DND-41 (cell line): ENCODE measurements at regions not wholly inside any gene's neighbourhood (a gene's known extent, or its start where the extent isn't known, plus 50 kb on each side); places are given as distances from the start of the nearest gene placed in this dataset.

Experiments
- ATAC-seq: fragments of 200-7000 bp; cut with Tn5 transposase; 3 replicates; pipeline ENCODE4 v1.9.1; 2021; ENCODE audit warnings: low read depth; ENCODE audit not compliant: insufficient read depth
- DNase-seq: peaks from one replicate; pipeline ENCODE4 v3.0.0-alpha.2; 2020
- H2AFZ ChIP-seq: 2 replicates; pipeline ENCODE4 v1.6.0; 2012; ENCODE audit warnings: low read depth, low read length
- H3K27ac ChIP-seq: 2 replicates; pipeline ENCODE4 v1.5.1; 2012; ENCODE audit warnings: low read length, inconsistent platforms
- H3K27me3 ChIP-seq: fragments of 200-600 bp; sonication (generic); 2 replicates; pipeline ENCODE4 v1.6.0; 2012; ENCODE audit warnings: low read length, mild to moderate bottlenecking, inconsistent platforms; ENCODE audit not compliant: insufficient read depth, poor library complexity
- H3K36me3 ChIP-seq: 2 replicates; pipeline ENCODE4 v1.5.1; 2012; ENCODE audit warnings: low read length, inconsistent platforms; ENCODE audit not compliant: insufficient read depth
- H3K4me1 ChIP-seq: 2 replicates; pipeline ENCODE4 v1.5.1; 2012; ENCODE audit warnings: mild to moderate bottlenecking, low read length; ENCODE audit not compliant: insufficient read depth
- H3K4me2 ChIP-seq: 2 replicates; pipeline ENCODE4 v1.6.0; 2012; ENCODE audit warnings: mild to moderate bottlenecking, moderate library complexity, low read length, inconsistent platforms; ENCODE audit not compliant: insufficient read depth
- H3K4me3 ChIP-seq, 2 experiments: fragments of 200-600 bp in 1 of 2; shearing (Covaris generic) in 1 of 2; 2 replicates each; pipeline ENCODE4 v1.5.1; 2012 to 2016; ENCODE audit warnings: inconsistent platforms in 2 of 2, low read length in 2 of 2, mild to moderate bottlenecking in 2 of 2, low read depth in 1 of 2, moderate library complexity in 1 of 2
- H3K79me2 ChIP-seq: 2 replicates; pipeline ENCODE4 v1.6.0; 2012; ENCODE audit warnings: low read length, inconsistent platforms; ENCODE audit not compliant: insufficient read depth
- H3K9ac ChIP-seq: 2 replicates; pipeline ENCODE4 v1.6.0; 2012; ENCODE audit warnings: low read depth, mild to moderate bottlenecking, inconsistent platforms, low read length, moderate library complexity
- H3K9me3 ChIP-seq: 2 replicates; pipeline ENCODE4 v1.5.1; 2012; ENCODE audit warnings: low read length, moderate library complexity, mild to moderate bottlenecking, inconsistent platforms; ENCODE audit not compliant: insufficient read depth, severe bottlenecking
- H4K20me1 ChIP-seq: 2 replicates; pipeline ENCODE4 v1.6.0; 2012; ENCODE audit warnings: low read length; ENCODE audit not compliant: insufficient read depth
- EZH2 ChIP-seq: IDR thresholded peaks from 3 replicates; pipeline ENCODE4 v1.6.1; 2012; ENCODE audit warnings: borderline replicate concordance, low read depth, mild to moderate bottlenecking, moderate library complexity, low read length, inconsistent platforms; ENCODE audit not compliant: severe bottlenecking
- TF ChIP-seq, protein P1 (sequence below): IDR thresholded peaks from 2 replicates; pipeline ENCODE4 v1.5.1; 2012; ENCODE audit warnings: borderline replicate concordance, low read length, moderate library complexity, mild to moderate bottlenecking; ENCODE audit not compliant: poor library complexity, severe bottlenecking; ENCODE audit errors: extremely low read depth

- H3K27ac ChIP-seq: no peak overlapping the region
- no peak for TF ChIP-seq EZH2
- TF ChIP-seq, protein P1, sequence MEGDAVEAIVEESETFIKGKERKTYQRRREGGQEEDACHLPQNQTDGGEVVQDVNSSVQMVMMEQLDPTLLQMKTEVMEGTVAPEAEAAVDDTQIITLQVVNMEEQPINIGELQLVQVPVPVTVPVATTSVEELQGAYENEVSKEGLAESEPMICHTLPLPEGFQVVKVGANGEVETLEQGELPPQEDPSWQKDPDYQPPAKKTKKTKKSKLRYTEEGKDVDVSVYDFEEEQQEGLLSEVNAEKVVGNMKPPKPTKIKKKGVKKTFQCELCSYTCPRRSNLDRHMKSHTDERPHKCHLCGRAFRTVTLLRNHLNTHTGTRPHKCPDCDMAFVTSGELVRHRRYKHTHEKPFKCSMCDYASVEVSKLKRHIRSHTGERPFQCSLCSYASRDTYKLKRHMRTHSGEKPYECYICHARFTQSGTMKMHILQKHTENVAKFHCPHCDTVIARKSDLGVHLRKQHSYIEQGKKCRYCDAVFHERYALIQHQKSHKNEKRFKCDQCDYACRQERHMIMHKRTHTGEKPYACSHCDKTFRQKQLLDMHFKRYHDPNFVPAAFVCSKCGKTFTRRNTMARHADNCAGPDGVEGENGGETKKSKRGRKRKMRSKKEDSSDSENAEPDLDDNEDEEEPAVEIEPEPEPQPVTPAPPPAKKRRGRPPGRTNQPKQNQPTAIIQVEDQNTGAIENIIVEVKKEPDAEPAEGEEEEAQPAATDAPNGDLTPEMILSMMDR: no peak
- H2AFZ ChIP-seq: no peak overlapping the region
- no peaks in the 10 kb centered on the region for H3K79me2 ChIP-seq
- no peak overlapping the region for H3K4me3 ChIP-seq
- no peak overlapping the region for H3K4me2 ChIP-seq
- H3K9ac ChIP-seq: no peak overlapping the region
- H4K20me1 ChIP-seq: no peaks in the 10 kb centered on the region
- H3K9me3 ChIP-seq: no peaks in the 10 kb centered on the region
- H3K4me1 ChIP-seq: peaks cover 9% of the 10 kb centered on the region
- no peaks in the 10 kb centered on the region for H3K36me3 ChIP-seq
- no peaks in the 10 kb centered on the region for H3K27me3 ChIP-seq
- ATAC-seq (peak; percentile 83), DNase-seq (peak; percentile 41)
Measured at GRCh38 chr1:89464008-89464407, 60.6 kb upstream of the LRRC8B start.

DNA sequence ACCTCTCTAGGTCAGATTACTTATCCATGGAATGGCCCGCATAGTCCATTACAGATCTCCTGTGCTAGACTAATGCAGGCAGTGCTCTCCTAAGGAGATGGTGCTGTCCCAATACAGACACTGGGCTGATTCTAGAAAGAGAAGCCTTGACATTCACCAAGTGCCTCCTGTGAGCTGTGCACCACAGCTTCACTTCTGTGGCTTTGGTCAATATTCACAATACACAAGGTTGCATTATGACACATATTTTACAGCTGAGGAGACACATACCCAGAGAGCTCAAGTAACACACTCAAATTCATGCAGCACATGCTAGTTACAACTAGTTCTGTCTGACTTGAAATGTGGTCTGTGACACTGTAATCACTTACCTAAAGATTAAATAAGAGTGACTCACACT lies 59.4 kb upstream of the LRRC8B start:
- no peaks in the 10 kb centered on the region for H3K79me2 ChIP-seq
- no peak for DNase-seq
- no peak overlapping the region for H3K4me2 ChIP-seq
- H3K4me1 ChIP-seq: peaks cover 9% of the 10 kb centered on the region
- H3K27me3 ChIP-seq: no peaks in the 10 kb centered on the region
- no peak overlapping the region for H3K4me3 ChIP-seq
- no peak overlapping the region for H3K27ac ChIP-seq
- no peaks in the 10 kb centered on the region for H3K36me3 ChIP-seq
- no peak overlapping the region for H2AFZ ChIP-seq
- H3K9me3 ChIP-seq: no peaks in the 10 kb centered on the region
- 0 out of 3 replicates have a peak, but pooled peaks have one; percentile 22 for ATAC-seq
- no peaks in the 10 kb centered on the region for H4K20me1 ChIP-seq
- no peak for TF ChIP-seq EZH2
- TF ChIP-seq, protein P1: no peak
- H3K9ac ChIP-seq: no peak overlapping the region

DNA sequence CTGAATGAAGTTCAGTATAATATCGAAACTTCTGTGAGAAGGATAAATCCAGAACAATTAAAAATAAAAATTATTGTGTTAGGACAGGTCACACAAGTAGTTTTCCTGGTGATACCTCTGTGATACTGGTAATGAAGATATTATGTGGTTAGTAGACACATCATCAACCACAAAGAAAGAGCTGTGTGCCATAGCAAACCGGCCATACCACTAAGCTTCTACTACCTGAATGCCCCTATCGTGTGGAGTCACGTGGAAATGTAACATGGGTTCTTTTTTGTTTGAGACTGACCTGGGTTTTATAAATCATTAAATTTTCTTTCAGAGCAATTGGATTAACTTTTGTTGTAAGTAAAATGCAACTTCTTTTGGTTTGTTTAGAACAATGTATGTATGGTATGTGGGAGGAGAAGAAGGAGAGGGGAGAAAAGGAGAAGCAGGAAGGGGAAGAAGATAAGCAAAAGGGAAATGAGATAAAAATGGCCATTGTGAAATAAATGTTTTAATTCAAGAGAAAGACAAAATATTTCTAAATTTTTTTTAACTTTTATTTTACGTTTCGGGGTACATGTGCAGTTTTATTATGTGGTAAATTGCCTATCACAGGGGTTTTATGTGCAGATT lies 58.2 kb upstream of the LRRC8B start:
- Histone ChIP-seq H4K20me1 (no peaks in the 10 kb centered on the region), H3K27ac (no peak overlapping the region), H3K79me2 (no peaks in the 10 kb centered on the region), H2AFZ (no peak overlapping the region), H3K4me3 (no peak overlapping the region), H3K4me2 (no peak overlapping the region), H3K4me1 (peaks cover 9% of the 10 kb centered on the region), H3K27me3 (no peaks in the 10 kb centered on the region), H3K36me3 (no peaks in the 10 kb centered on the region), H3K9me3 (no peaks in the 10 kb centered on the region), H3K9ac (no peak overlapping the region)
- DNase-seq (no peak), ATAC-seq (no peak)
- TF ChIP-seq, protein P1: no peak
- TF ChIP-seq EZH2: no peak

DNA sequence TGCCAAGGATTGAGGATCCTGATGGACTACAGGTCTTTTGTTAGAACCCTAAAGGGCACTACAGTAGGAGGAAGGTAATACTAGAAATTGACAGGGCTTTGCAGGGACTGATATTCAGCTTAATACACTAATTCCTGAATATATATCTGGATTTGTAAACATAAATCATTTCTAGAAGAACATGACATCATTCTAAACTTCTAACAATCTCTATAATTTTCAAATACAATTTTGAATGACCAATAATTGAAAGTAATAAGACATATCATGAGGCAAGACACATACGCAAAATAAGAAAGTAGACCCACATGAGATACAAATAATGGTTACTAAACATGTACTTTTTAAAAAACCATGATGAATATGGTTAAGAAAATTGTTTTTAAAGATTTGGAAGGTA lies 52.4 kb upstream of the LRRC8B start:
- DNase-seq (no peak), ATAC-seq (no peak)
- Histone ChIP-seq H3K9ac (no peak overlapping the region), H3K27ac (no peak overlapping the region), H3K9me3 (no peaks in the 10 kb centered on the region), H4K20me1 (no peaks in the 10 kb centered on the region), H3K79me2 (no peaks in the 10 kb centered on the region), H3K36me3 (no peaks in the 10 kb centered on the region), H3K4me2 (no peak overlapping the region), H3K4me3 (no peak overlapping the region), H3K4me1 (peaks cover 7% of the 10 kb centered on the region; the same call in 1 of the 2 replicates), H3K27me3 (no peaks in the 10 kb centered on the region), H2AFZ (no peak overlapping the region)
- TF ChIP-seq EZH2: no peak
- TF ChIP-seq, protein P1: no peak
